HG03095 (cell line): ENCODE measurements at regions not wholly inside any gene's neighbourhood (a gene's known extent, or its start where the extent isn't known, plus 50 kb on each side); places are given as distances from the start of the nearest gene placed in this dataset.
A peak's percentile ranks its signal among the peaks of the same experiment; 100 is the strongest.
"Not testable (repeated sequence)": the region's sequence is repeated elsewhere in the genome, so short reads cannot be mapped to it uniquely, and the experiment has no call there.

Experiments
- ATAC-seq: cut with Tn5 transposase; IDR thresholded peaks from one replicate; pipeline ENCODE4 v1.9.1; 2021; ENCODE audit warnings: moderate library complexity; ENCODE audit not compliant: unreplicated experiment

DNA sequence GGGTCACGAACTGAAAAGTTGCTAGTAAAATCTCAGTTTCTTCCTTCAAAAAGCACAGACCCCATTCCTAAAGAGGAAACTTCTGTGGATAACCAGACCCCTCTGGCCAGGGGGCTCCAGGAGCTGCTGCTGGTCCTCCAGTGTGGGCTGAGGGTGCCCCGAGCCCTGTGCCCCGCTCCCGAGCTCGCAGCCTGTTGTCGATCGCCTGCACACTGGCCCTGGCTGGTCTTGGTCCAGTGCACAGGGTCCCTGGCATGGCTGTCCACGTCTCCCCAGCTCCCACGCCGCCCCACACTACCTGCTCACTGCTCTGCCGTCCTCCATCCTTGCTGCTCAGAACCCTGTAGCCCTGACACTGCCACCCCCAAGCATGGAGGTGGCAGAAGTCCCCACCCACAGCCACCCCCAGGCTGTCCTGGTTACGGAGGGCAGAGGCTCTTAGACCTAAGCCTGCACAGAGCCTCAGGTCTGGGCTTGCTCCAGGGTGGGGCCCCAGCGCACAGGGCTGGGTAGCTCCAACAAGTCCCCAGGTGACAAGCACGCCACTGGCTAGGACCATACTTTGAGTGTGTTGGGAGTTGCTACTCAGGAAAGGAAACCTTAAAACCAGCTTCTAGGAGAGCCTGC is 87.0 kb downstream of the PLXNA1 start:
- no peak for ATAC-seq

- no peak for ATAC-seq
These were observed 87.9 kb downstream of the PLXNA1 start for GRCh38 chr3:127070776-127071175.

GRCh38 chr3:127071597-127072001 is 88.7 kb downstream of the PLXNA1 start:
- ATAC-seq, result no peak

- no peak for ATAC-seq
These were observed 89.4 kb downstream of the PLXNA1 start for GRCh38 chr3:127072221-127072771.

DNA sequence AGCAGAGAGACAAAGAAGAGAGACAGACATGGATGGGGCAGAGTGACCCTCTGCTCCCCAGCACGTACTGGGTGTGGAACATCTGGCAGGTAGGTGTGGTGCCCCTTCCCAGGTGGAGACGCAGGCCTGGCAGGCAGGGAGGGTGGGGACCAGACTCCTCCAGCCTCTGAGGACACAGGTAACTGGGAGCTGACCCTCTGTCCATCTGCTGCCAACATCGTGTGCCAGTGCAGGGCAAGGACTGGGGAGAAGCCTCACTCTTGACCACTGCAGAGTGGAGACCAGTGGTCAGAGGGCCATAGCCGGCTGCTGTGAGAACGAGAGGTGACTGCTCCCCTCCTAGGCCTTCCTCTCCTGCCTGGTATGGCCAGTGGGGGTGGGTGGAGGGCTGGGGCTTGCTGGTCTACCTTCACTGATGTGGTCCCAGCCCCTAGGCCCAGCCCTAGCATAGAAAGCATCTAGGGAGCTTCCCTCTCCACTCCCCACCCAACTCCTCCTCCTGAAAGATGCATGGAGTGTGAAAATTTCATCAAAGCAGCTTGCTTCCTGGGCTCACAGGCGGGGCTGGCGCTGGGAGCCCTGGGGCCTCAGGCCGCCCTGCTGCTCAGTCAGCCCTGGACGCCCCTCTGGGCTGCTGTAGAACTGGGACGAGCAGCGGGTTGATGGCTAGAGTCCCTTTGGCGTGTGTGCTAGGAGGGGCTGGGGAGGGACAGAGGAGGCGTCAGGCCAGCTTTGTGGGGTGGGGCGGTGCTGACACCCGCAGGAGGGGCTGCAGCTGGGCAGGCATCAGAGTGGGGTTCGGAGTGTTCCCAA is 90.3 kb downstream of the PLXNA1 start:
- no peak for ATAC-seq

DNA sequence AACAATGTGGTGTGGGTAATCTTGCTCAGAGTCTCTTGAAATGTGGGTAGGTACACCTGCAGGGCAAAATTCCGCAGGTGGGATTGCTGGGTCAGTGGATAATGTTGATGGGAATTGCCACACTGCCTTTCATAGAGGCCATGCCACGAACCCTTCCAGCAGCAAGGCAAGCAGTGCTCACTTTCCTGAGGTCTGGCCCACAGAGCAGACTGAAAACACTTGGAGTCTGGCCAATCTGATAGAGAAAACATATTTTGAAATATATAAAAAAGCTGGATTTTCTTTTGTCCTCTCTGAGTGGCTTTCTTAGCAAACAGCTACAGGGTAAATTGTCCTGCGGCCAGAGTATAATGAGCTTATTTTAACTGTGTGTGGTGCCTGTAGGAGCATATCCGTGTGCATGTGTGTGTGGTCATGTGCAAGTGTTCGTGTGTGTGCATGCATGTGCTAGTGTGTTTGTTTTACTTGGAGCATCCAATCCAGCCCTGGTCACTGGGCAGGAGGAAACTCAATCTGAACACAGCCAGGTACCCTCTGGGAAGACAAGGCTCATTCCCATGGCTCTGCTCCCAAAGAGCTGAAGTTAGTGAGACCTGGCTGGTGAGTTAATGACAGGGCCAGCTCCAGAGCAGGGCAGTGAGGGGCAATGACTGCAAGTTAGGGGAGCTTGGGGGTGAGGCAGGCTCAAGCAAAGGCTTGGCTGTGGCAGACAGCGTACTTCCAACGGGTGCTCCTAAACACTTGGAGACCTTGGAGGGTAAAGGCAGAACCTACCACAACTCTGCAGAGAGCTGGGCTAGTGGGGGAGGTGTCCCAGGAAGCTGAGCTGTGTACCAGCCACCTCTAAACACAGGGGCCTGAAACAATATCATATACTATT is 91.3 kb downstream of the PLXNA1 start:
- no peak for ATAC-seq

- peak; percentile 89 for ATAC-seq
These were observed 92.0 kb downstream of the PLXNA1 start for GRCh38 chr3:127074900-127075360.

GRCh38 chr3:127076166-127076992 is 93.5 kb downstream of the PLXNA1 start:
- ATAC-seq, result not testable (repeated sequence)

DNA sequence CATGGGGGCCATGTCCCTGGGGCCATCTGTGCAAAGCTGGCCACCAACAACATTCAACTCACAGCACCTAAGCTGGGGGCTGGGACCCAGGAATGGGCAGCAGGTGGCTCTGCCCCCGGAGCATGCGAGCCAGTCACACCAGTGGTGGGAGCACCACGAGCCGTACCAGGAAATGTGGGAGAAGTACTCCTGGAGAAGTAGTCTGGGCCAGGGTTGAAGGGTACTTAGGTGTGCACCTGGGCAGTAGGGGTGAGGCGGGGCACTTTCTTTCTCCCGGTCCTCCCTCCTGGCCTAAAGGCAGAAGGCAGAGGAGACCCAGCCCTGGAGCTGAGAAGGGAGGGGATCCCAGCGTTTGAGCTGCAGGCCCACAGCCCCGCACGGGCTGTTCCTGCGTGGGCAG is 94.2 kb downstream of the PLXNA1 start:
- ATAC-seq, result no peak

- no peak for ATAC-seq
These were observed 94.7 kb downstream of the PLXNA1 start for GRCh38 chr3:127077505-127078064.

GRCh38 chr3:127078626-127079025 is 95.7 kb downstream of the PLXNA1 start:
- no peak for ATAC-seq

DNA sequence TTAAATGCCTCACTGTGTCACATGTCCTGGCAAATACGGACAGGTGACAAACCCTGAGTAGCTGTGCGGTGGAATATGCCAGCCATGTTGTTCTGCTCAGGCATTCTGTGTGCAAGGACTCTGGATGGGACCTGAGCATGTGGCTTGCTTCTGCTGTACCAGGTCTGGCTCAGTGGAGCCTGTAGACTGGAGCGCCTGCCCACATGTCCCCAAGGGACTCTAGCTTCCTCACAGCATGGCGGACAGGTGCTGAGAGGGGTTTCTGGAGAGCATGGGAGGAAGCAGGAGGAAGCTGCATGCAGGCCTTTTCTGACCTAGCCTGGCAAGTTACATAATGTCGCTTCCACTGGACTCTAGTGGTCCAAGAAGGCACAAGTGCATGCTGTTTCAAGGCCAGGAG is 96.3 kb downstream of the PLXNA1 start:
- no peak for ATAC-seq

- no peak for ATAC-seq
These were observed 98.2 kb downstream of the PLXNA1 start for GRCh38 chr3:127081001-127081720.

- ATAC-seq, result no peak
These were observed 99.2 kb downstream of the PLXNA1 start for GRCh38 chr3:127082066-127082465.

GRCh38 chr3:127083778-127084397 is 101.0 kb downstream of the PLXNA1 start:
- no peak for ATAC-seq

GRCh38 chr3:127084401-127084990 is 101.6 kb downstream of the PLXNA1 start:
- no peak for ATAC-seq

- no peak for ATAC-seq
These were observed 102.7 kb downstream of the PLXNA1 start for GRCh38 chr3:127085576-127085975.

DNA sequence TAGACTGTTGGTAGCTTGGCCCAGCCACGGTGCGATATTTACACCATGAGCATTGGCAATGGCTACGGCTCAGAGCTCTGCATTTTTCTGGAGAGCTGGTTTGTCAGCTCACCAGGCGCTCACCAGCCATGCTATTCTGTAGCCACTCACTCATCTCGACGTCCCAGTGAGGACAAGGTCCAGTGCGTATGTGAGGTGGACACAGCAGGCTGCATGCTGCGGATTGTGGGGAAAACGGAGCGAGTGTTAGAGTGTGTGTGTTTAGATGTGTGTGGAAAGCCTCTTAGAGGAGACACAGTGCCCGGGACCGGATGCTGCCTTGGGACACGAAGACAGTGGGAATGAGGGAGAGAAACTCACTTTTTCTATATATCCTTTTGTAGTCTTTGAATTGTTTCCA is 103.7 kb downstream of the PLXNA1 start:
- not testable (repeated sequence) for ATAC-seq
